ENCODE measurements at regions not wholly inside any gene's neighbourhood (a gene's known extent, or its start where the extent isn't known, plus 50 kb on each side); places are given as distances from the start of the nearest gene placed in this dataset.

GRCh38 chr3:175932586-175932985 is 1073.5 kb downstream of the NAALADL2 start:
- Histone ChIP-seq H3K4me3 (no peak overlapping the region), H3K4me1 (ENCODE audit: control insufficient read depth in 5 of 5, insufficient read depth in 5 of 5, low read length in 5 of 5) (no peaks in the 10 kb centered on the region), H3K36me3 (ENCODE audit: control insufficient read depth in 4 of 4, insufficient read depth in 4 of 4, low read length in 4 of 4) (no peaks in the 10 kb centered on the region), H3K27ac (ENCODE audit: low read depth in 1 of 2, low read length in 1 of 2) (no peak overlapping the region), H3K9ac (ENCODE audit: insufficient read depth in 1 of 2, low read length in 2 of 2) (no peak overlapping the region), H3K9me3 (ENCODE audit: control insufficient read depth in 4 of 4, insufficient read depth in 3 of 4, low read length in 3 of 4) (peaks cover 0 to 11% (median 5%) of the 10 kb centered on the region in 4 donors), H3K27me3 (ENCODE audit: control insufficient read depth in 3 of 3, insufficient read depth in 3 of 3, low read length in 2 of 3) (no peaks in the 10 kb centered on the region)
- ATAC-seq (ENCODE audit: insufficient read depth, low FRiP score) (no peak), DNase-seq (no peak)
- no peak for TF ChIP-seq CTCF (IDR thresholded peaks at IDR 0.05; ENCODE audit: control extremely low read depth, extremely low read depth)

- no peak for TF ChIP-seq CTCF (IDR thresholded peaks at IDR 0.05; ENCODE audit: control extremely low read depth, extremely low read depth)
- no peak for ATAC-seq (ENCODE audit: insufficient read depth, low FRiP score)
- Histone ChIP-seq H3K27me3 (ENCODE audit: control insufficient read depth in 3 of 3, insufficient read depth in 3 of 3, low read length in 2 of 3) (no peaks in the 10 kb centered on the region), H3K9me3 (ENCODE audit: control insufficient read depth in 4 of 4, insufficient read depth in 3 of 4, low read length in 3 of 4) (peaks cover 0 to 10% (median 3%) of the 10 kb centered on the region in 4 donors), H3K4me1 (ENCODE audit: control insufficient read depth in 5 of 5, insufficient read depth in 5 of 5, low read length in 5 of 5) (peaks cover 0 to 3% (median 0%) of the 10 kb centered on the region in 5 donors), H3K27ac (ENCODE audit: low read depth in 1 of 2, low read length in 1 of 2) (no peak overlapping the region), H3K9ac (ENCODE audit: insufficient read depth in 1 of 2, low read length in 2 of 2) (no peak overlapping the region), H3K4me3 (no peak overlapping the region), H3K36me3 (ENCODE audit: control insufficient read depth in 4 of 4, insufficient read depth in 4 of 4, low read length in 4 of 4) (no peaks in the 10 kb centered on the region)
- no peak for DNase-seq
These were observed 1060.0 kb downstream of the NAALADL2 start for GRCh38 chr3:175919133-175919532.

GRCh38 chr3:175916191-175916934 is 1057.2 kb downstream of the NAALADL2 start:
- Histone ChIP-seq H3K4me1 (ENCODE audit: control insufficient read depth in 5 of 5, insufficient read depth in 5 of 5, low read length in 5 of 5) (peaks cover 0 to 3% (median 0%) of the 10 kb centered on the region in 5 donors), H3K4me3 (no peak overlapping the region), H3K27ac (ENCODE audit: low read depth in 1 of 2, low read length in 1 of 2) (no peak overlapping the region), H3K9ac (ENCODE audit: insufficient read depth in 1 of 2, low read length in 2 of 2) (no peak overlapping the region), H3K27me3 (ENCODE audit: control insufficient read depth in 3 of 3, insufficient read depth in 3 of 3, low read length in 2 of 3) (no peaks in the 10 kb centered on the region), H3K36me3 (ENCODE audit: control insufficient read depth in 4 of 4, insufficient read depth in 4 of 4, low read length in 4 of 4) (no peaks in the 10 kb centered on the region), H3K9me3 (ENCODE audit: control insufficient read depth in 4 of 4, insufficient read depth in 3 of 4, low read length in 3 of 4) (peaks cover 0 to 10% (median 3%) of the 10 kb centered on the region in 4 donors)
- DNase-seq (peak in 2 of 3 donors; percentile 45 to 50), ATAC-seq (ENCODE audit: insufficient read depth, low FRiP score) (no peak)
- TF ChIP-seq CTCF (IDR thresholded peaks at IDR 0.05; ENCODE audit: control extremely low read depth, extremely low read depth): no peak
- 75 to 84% methylated on average over 4 of the region's 4 CpGs for WGBS, 2 donors

- Histone ChIP-seq H3K9ac (ENCODE audit: insufficient read depth in 1 of 2, low read length in 2 of 2) (no peak overlapping the region), H3K27ac (ENCODE audit: low read depth in 1 of 2, low read length in 1 of 2) (no peak overlapping the region), H3K4me3 (no peak overlapping the region), H3K36me3 (ENCODE audit: control insufficient read depth in 4 of 4, insufficient read depth in 4 of 4, low read length in 4 of 4) (no peaks in the 10 kb centered on the region), H3K4me1 (ENCODE audit: control insufficient read depth in 5 of 5, insufficient read depth in 5 of 5, low read length in 5 of 5) (peaks cover 0 to 3% (median 0%) of the 10 kb centered on the region in 5 donors), H3K9me3 (ENCODE audit: control insufficient read depth in 4 of 4, insufficient read depth in 3 of 4, low read length in 3 of 4) (peaks cover 0 to 10% (median 3%) of the 10 kb centered on the region in 4 donors), H3K27me3 (ENCODE audit: control insufficient read depth in 3 of 3, insufficient read depth in 3 of 3, low read length in 2 of 3) (no peaks in the 10 kb centered on the region)
- ATAC-seq (ENCODE audit: insufficient read depth, low FRiP score): no peak
- TF ChIP-seq CTCF (IDR thresholded peaks at IDR 0.05; ENCODE audit: control extremely low read depth, extremely low read depth): no peak
- DNase-seq: no peak
These were observed 1055.7 kb downstream of the NAALADL2 start for GRCh38 chr3:175914785-175915184.
